ENCODE measurements at regions not wholly inside any gene's neighbourhood (a gene's known extent, or its start where the extent isn't known, plus 50 kb on each side); places are given as distances from the start of the nearest gene placed in this dataset.

GRCh38 chr17:13749166-13749890, 147.6 kb upstream of the HS3ST3A1 start:
- TF ChIP-seq TAF1 (IDR thresholded peaks at IDR 0.05; ENCODE audit: low read depth): no peak
- no peak for TF ChIP-seq REST (IDR thresholded peaks at IDR 0.05; ENCODE audit: low read depth)
- no peak for TF ChIP-seq RAD21 (IDR thresholded peaks at IDR 0.05; ENCODE audit: low read depth)
- TF ChIP-seq USF1 (IDR thresholded peaks at IDR 0.05): no peak
- no peak for TF ChIP-seq CEBPB (IDR thresholded peaks at IDR 0.05)
- no peak for TF ChIP-seq MAX (IDR thresholded peaks at IDR 0.05)
- TF ChIP-seq YY1 (IDR thresholded peaks at IDR 0.05; ENCODE audit: low read depth): no peak
- TF ChIP-seq TEAD4 (IDR thresholded peaks at IDR 0.05): no peak
- no peak for TF ChIP-seq EGR1 (IDR thresholded peaks at IDR 0.05)
- TF ChIP-seq CREB1 (IDR thresholded peaks at IDR 0.05; ENCODE audit: low read depth): no peak
- TF ChIP-seq ZBTB7A (IDR thresholded peaks at IDR 0.05; ENCODE audit: low read depth): no peak
- TF ChIP-seq NFIC (IDR thresholded peaks at IDR 0.05): no peak
- TF ChIP-seq FOXM1 (IDR thresholded peaks at IDR 0.05; ENCODE audit: borderline replicate concordance, low read depth): no peak
- TF ChIP-seq TCF12 (IDR thresholded peaks at IDR 0.05; ENCODE audit: low read depth): no peak
- no peak for TF ChIP-seq EP300 (IDR thresholded peaks at IDR 0.05; ENCODE audit: borderline replicate concordance)

GRCh38 chr17:13749891-13750235, 148.1 kb upstream of the HS3ST3A1 start:
- no peak for TF ChIP-seq NFIC (IDR thresholded peaks at IDR 0.05)
- TF ChIP-seq TEAD4 (IDR thresholded peaks at IDR 0.05): no peak
- TF ChIP-seq ZBTB7A (IDR thresholded peaks at IDR 0.05; ENCODE audit: low read depth): no peak
- no peak for TF ChIP-seq REST (IDR thresholded peaks at IDR 0.05; ENCODE audit: low read depth)
- TF ChIP-seq TAF1 (IDR thresholded peaks at IDR 0.05; ENCODE audit: low read depth): no peak
- TF ChIP-seq TCF12 (IDR thresholded peaks at IDR 0.05; ENCODE audit: low read depth): no peak

- no peak for TF ChIP-seq MAX (IDR thresholded peaks at IDR 0.05)
- TF ChIP-seq TCF12 (IDR thresholded peaks at IDR 0.05; ENCODE audit: low read depth): no peak
- no peak for TF ChIP-seq EP300 (IDR thresholded peaks at IDR 0.05; ENCODE audit: borderline replicate concordance)
- no peak for TF ChIP-seq YY1 (IDR thresholded peaks at IDR 0.05; ENCODE audit: low read depth)
- TF ChIP-seq CEBPB (IDR thresholded peaks at IDR 0.05): no peak
- TF ChIP-seq TEAD4 (IDR thresholded peaks at IDR 0.05): no peak
- no peak for TF ChIP-seq REST (IDR thresholded peaks at IDR 0.05; ENCODE audit: low read depth)
- TF ChIP-seq CREB1 (IDR thresholded peaks at IDR 0.05; ENCODE audit: low read depth): no peak
- TF ChIP-seq FOXM1 (IDR thresholded peaks at IDR 0.05; ENCODE audit: borderline replicate concordance, low read depth): no peak
- TF ChIP-seq NFIC (IDR thresholded peaks at IDR 0.05): no peak
- TF ChIP-seq EGR1 (IDR thresholded peaks at IDR 0.05): no peak
- TF ChIP-seq ZBTB7A (IDR thresholded peaks at IDR 0.05; ENCODE audit: low read depth): no peak
- no peak for TF ChIP-seq USF1 (IDR thresholded peaks at IDR 0.05)
- TF ChIP-seq TAF1 (IDR thresholded peaks at IDR 0.05; ENCODE audit: low read depth): no peak
- TF ChIP-seq RAD21 (IDR thresholded peaks at IDR 0.05; ENCODE audit: low read depth): no peak
Observed at GRCh38 chr17:13750816-13751793, 149.4 kb upstream of the HS3ST3A1 start.
